ENCODE measurements at regions not wholly inside any gene's neighbourhood (a gene's known extent, or its start where the extent isn't known, plus 50 kb on each side); places are given as distances from the start of the nearest gene placed in this dataset.
A peak's percentile ranks its signal among the peaks of the same experiment; 100 is the strongest.

- peak in 1 of 4 experiments; percentile 28 for DNase-seq (ENCODE audit: extremely low read depth in 1 of 4, low spot score in 3 of 4)
These were observed 193.3 kb upstream of the KRR1 start for GRCh38 chr12:75704664-75705063.

More at GRCh38 chr12:75704664-75705063, 193.3 kb upstream of the KRR1 start:
- H3K9me3 ChIP-seq (replicated peaks; ENCODE audit: control insufficient read depth, insufficient read depth, low read depth, low read length): no peaks in the 10 kb centered on the region
- H3K27ac ChIP-seq (ENCODE audit: extremely low read depth, low read depth, low read length): no peak overlapping the region
- BruUV-seq (replicated peaks): no TSS peak
- no peak overlapping the region for H3K4me3 ChIP-seq
- in situ Hi-C loops (cut with MboI): no loop called here
- ChIA-PET CTCF (ENCODE audit: low intra/inter-chr PET ratio) (no interaction called here), POLR2A (interaction anchor here (0.8 to 1.2 kb wide), 2 partner anchors 9 to 15 kb away, joined by 3 read pairs; no protein-coding TSS in a partner anchor)
- intact Hi-C loops (cut with micrococcal nuclease): loop anchor here (5.0 to 10.0 kb wide), 2 partner anchors 190 to 328 kb away; partner anchors contain the start of gene PHLDA1
- peak overlapping the region; percentile 60 for H2AFZ ChIP-seq (ENCODE audit: low read depth, low read length)
- FAIRE-seq (peak; percentile 26), ATAC-seq (peak; percentile 37; the same call in 1 of the 3 replicates)
- no peaks in the 10 kb centered on the region for H3K27me3 ChIP-seq (ENCODE audit: control insufficient read depth in 2 of 2, insufficient read depth in 2 of 2, low read length in 2 of 2)
- no peak overlapping the region for H3K4me2 ChIP-seq (ENCODE audit: insufficient read depth, low read length)
- no peaks in the 10 kb centered on the region for H3K79me2 ChIP-seq (ENCODE audit: control insufficient read depth, insufficient read depth, low read length)
- 50% methylated on average over 6 of the region's 6 CpGs for WGBS (ENCODE audit: insufficient coverage, low coverage, missing lambda C conversion rate)
- peaks cover 3 to 40% of the 10 kb centered on the region in 2 experiments; a peak in 4 of 5 replicates for H3K4me1 ChIP-seq (replicated peaks in 1 of 2; ENCODE audit: control insufficient read depth in 2 of 2, insufficient read depth in 2 of 2, low read length in 2 of 2)
- no peaks in the 10 kb centered on the region for H3K9me1 ChIP-seq (ENCODE audit: control insufficient read depth, insufficient read depth, low read length)
- no peaks in the 10 kb centered on the region for H4K20me1 ChIP-seq (replicated peaks; ENCODE audit: control insufficient read depth, insufficient read depth, low read length)
- TF ChIP-seq RERE (CRISPR knock-in tag; IDR thresholded peaks at IDR 0.05; ENCODE audit: borderline replicate concordance) (no peak), CEBPG (CRISPR knock-in tag; IDR thresholded peaks at IDR 0.05) (peak; percentile 55; the same call in 1 of the 2 replicates), CEBPG (tag; conservative IDR thresholded peaks at IDR 0.05 in 1 of 2, IDR thresholded peaks at IDR 0.05 in 1 of 2) (0 out of 4 replicates have a peak, but pooled peaks of 1 of the 2 experiments have one; percentile 13), GTF2E2 (tag; IDR thresholded peaks at IDR 0.05) (0 out of 2 replicates have a peak, but pooled peaks have one; percentile 33)
- H3K36me3 ChIP-seq (ENCODE audit: control insufficient read depth, insufficient read depth, low read length): no peaks in the 10 kb centered on the region
- H3K9ac ChIP-seq (ENCODE audit: insufficient read depth in 1 of 2, low read depth in 2 of 2, low read length in 2 of 2): no peak overlapping the region
